ENCODE measurements at regions not wholly inside any gene's neighbourhood (a gene's known extent, or its start where the extent isn't known, plus 50 kb on each side); places are given as distances from the start of the nearest gene placed in this dataset.
"Not testable (repeated sequence)": the region's sequence is repeated elsewhere in the genome, so short reads cannot be mapped to it uniquely, and the experiment has no call there.

DNA sequence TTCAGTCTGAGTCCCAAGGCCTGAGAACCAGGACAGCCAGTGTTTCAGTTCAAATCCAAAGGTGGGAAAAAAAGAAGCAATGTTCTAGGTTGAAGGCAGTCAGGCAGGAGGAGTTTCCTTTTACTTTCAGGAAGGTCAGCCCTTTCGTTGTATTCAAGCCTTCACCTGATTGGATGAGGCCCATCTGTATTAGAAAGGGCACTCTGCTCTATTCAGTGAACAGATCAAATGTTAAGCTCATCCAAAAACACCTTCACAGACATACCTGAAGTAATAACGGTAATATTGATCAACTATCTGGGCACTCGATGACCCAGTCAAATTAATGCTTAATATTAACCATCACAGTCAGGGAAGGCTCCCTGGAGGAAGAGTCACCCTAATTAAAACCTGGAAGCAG, 60.9 kb downstream of the IRX5 start:
- ChIA-PET CTCF (no interaction called here), POLR2A (no interaction called here)
- 83% methylated on average over 2 of the region's 3 CpGs for WGBS (ENCODE audit: insufficient coverage)
- no peak overlapping the region for H2AFZ ChIP-seq (ENCODE audit: insufficient read depth, low read depth, low read length, poor library complexity, severe bottlenecking)
- H3K4me1 ChIP-seq (ENCODE audit: control insufficient read depth in 2 of 2, insufficient read depth in 2 of 2, low read length in 2 of 2), result no peaks in the 10 kb centered on the region
- no peak overlapping the region for H3K9ac ChIP-seq (ENCODE audit: low read length)
- no peaks in the 10 kb centered on the region for H4K20me1 ChIP-seq (ENCODE audit: control insufficient read depth, insufficient read depth, low read length, poor library complexity, severe bottlenecking)
- Mint-ChIP-seq H3K27me3 (peaks cover 9% of the 10 kb centered on the region), H3K4me3 (no peak overlapping the region), H3K4me1 (no peaks in the 10 kb centered on the region), H3K27ac (no peak overlapping the region), H3K9me3 (ENCODE audit: insufficient read depth) (no peaks in the 10 kb centered on the region)
- no peak overlapping the region for H3K27ac ChIP-seq (ENCODE audit: low read length in 2 of 2)
- no peak overlapping the region for H3K4me2 ChIP-seq (replicated peaks; ENCODE audit: low read depth, low read length, poor library complexity, severe bottlenecking)
- ATAC-seq (ENCODE audit: low read depth), result no peak
- intact Hi-C loops (cut with micrococcal nuclease), result no loop called here
- H3K9me3 ChIP-seq (ENCODE audit: control extremely low read depth in 1 of 3, control insufficient read depth in 2 of 3, insufficient read depth in 1 of 3, low read length in 2 of 3), result no peaks in the 10 kb centered on the region
- H3K4me3 ChIP-seq (ENCODE audit: control extremely low read depth in 1 of 5, extremely low read depth in 1 of 5, insufficient read depth in 1 of 5, low read depth in 2 of 5, low read length in 4 of 5), result no peak overlapping the region
- no peak for DNase-seq
- H3K79me2 ChIP-seq (ENCODE audit: control insufficient read depth, insufficient read depth, low read length), result no peaks in the 10 kb centered on the region
- no peak for TF ChIP-seq EZH2 (IDR thresholded peaks at IDR 0.05; ENCODE audit: borderline replicate concordance, insufficient read depth, low read depth, low read length, poor library complexity, severe bottlenecking)
- TF ChIP-seq, protein P1, sequence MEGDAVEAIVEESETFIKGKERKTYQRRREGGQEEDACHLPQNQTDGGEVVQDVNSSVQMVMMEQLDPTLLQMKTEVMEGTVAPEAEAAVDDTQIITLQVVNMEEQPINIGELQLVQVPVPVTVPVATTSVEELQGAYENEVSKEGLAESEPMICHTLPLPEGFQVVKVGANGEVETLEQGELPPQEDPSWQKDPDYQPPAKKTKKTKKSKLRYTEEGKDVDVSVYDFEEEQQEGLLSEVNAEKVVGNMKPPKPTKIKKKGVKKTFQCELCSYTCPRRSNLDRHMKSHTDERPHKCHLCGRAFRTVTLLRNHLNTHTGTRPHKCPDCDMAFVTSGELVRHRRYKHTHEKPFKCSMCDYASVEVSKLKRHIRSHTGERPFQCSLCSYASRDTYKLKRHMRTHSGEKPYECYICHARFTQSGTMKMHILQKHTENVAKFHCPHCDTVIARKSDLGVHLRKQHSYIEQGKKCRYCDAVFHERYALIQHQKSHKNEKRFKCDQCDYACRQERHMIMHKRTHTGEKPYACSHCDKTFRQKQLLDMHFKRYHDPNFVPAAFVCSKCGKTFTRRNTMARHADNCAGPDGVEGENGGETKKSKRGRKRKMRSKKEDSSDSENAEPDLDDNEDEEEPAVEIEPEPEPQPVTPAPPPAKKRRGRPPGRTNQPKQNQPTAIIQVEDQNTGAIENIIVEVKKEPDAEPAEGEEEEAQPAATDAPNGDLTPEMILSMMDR (IDR thresholded peaks at IDR 0.05), result no peak
- no peaks in the 10 kb centered on the region for H3K36me3 ChIP-seq (replicated peaks in 1 of 2; ENCODE audit: control extremely low read depth in 1 of 2, control insufficient read depth in 1 of 2, extremely low read depth in 1 of 2, insufficient read depth in 2 of 2, low read length in 1 of 2)
- H3K27me3 ChIP-seq (replicated peaks in 1 of 4; ENCODE audit: control extremely low read depth in 1 of 4, control insufficient read depth in 3 of 4, insufficient read depth in 4 of 4, low read length in 3 of 4), result no peaks in the 10 kb centered on the region

DNA sequence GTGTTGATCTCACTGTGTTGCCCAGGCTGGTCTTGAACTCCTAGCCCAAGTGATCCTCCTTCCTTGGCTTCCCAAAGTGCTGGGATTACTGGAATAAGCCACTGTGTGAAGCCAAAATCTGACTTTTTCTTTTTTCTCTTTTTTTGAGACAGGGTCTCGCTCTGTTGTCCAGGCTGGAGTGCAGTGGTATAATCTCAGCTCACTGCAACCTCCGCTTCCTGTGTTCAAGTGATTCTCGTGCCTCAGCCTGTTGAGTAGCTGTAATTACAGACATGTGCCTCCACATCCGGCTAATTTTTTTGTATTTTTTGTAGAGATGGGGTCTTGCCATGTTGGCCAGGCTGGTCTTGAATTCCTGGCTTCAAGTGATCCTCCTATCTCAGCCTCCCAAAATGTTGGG, 61.3 kb downstream of the IRX5 start:
- H3K27ac ChIP-seq (ENCODE audit: low read length in 2 of 2); H3K4me1 ChIP-seq (ENCODE audit: control insufficient read depth in 2 of 2, insufficient read depth in 2 of 2, low read length in 2 of 2); H3K9me3 ChIP-seq (ENCODE audit: control extremely low read depth in 1 of 3, control insufficient read depth in 2 of 3, insufficient read depth in 1 of 3, low read length in 2 of 3); H3K27me3 Mint-ChIP-seq; H3K4me3 Mint-ChIP-seq; H3K4me2 ChIP-seq (replicated peaks; ENCODE audit: low read depth, low read length, poor library complexity, severe bottlenecking); intact Hi-C loops (cut with micrococcal nuclease); H4K20me1 ChIP-seq (ENCODE audit: control insufficient read depth, insufficient read depth, low read length, poor library complexity, severe bottlenecking); H3K27me3 ChIP-seq (replicated peaks in 1 of 4; ENCODE audit: control extremely low read depth in 1 of 4, control insufficient read depth in 3 of 4, insufficient read depth in 4 of 4, low read length in 3 of 4); H3K4me3 ChIP-seq (ENCODE audit: control extremely low read depth in 1 of 5, extremely low read depth in 1 of 5, insufficient read depth in 1 of 5, low read depth in 2 of 5, low read length in 4 of 5); DNase-seq; H3K4me1 Mint-ChIP-seq; H3K9ac ChIP-seq (ENCODE audit: low read length); H3K79me2 ChIP-seq (ENCODE audit: control insufficient read depth, insufficient read depth, low read length); H2AFZ ChIP-seq (ENCODE audit: insufficient read depth, low read depth, low read length, poor library complexity, severe bottlenecking); H3K36me3 ChIP-seq (replicated peaks in 1 of 2; ENCODE audit: control extremely low read depth in 1 of 2, control insufficient read depth in 1 of 2, extremely low read depth in 1 of 2, insufficient read depth in 2 of 2, low read length in 1 of 2); H3K27ac Mint-ChIP-seq; H3K9me3 Mint-ChIP-seq (ENCODE audit: insufficient read depth); CTCF ChIA-PET; ATAC-seq (ENCODE audit: low read depth); POLR2A ChIA-PET: not testable (repeated sequence)
- WGBS (ENCODE audit: insufficient coverage), result 73% methylated on average over 3 of the region's 4 CpGs
